ENCODE measurements at regions not wholly inside any gene's neighbourhood (a gene's known extent, or its start where the extent isn't known, plus 50 kb on each side); places are given as distances from the start of the nearest gene placed in this dataset.

GRCh38 chr5:103617090-103617489 lies 54.5 kb upstream of the NUDT12 start:
- no peak overlapping the region for H3K14ac ChIP-seq (ENCODE audit: insufficient read depth, low read length)
- no peak overlapping the region for H3K18ac ChIP-seq (ENCODE audit: insufficient read length, low read depth, low read length)
- no peak for TF ChIP-seq CTCF (conservative IDR thresholded peaks at IDR 0.05)
- no peak overlapping the region for H2BK12ac ChIP-seq (ENCODE audit: insufficient read length, low read depth, low read length)
- H3K23me2 ChIP-seq (ENCODE audit: insufficient read length, low read depth, low read length, poor library complexity, severe bottlenecking), result no peaks in the 10 kb centered on the region
- no peak overlapping the region for H3K9ac ChIP-seq (ENCODE audit: extremely low read depth, insufficient read length, low read length)
- H3K4me1 Mint-ChIP-seq, result peaks cover 14 to 15% of the 10 kb centered on the region in 2 experiments
- no peaks in the 10 kb centered on the region for H3K9me3 ChIP-seq (ENCODE audit: control insufficient read depth, low read depth, low read length)
- H3K27ac ChIP-seq (ENCODE audit: insufficient read length, low read depth, low read length), result no peak overlapping the region
- no peaks in the 10 kb centered on the region for H3K9me3 Mint-ChIP-seq
- no peak overlapping the region for H2BK5ac ChIP-seq (ENCODE audit: insufficient read length, low read length)
- no peak overlapping the region for H3K27ac Mint-ChIP-seq
- H4K20me1 ChIP-seq (ENCODE audit: control insufficient read depth, insufficient read depth, insufficient read length), result no peaks in the 10 kb centered on the region
- no peaks in the 10 kb centered on the region for H3K27me3 Mint-ChIP-seq (ENCODE audit: low read depth)
- no peaks in the 10 kb centered on the region; the same call in 1 of the 2 replicates for H3K4me1 ChIP-seq (ENCODE audit: insufficient read depth, low read length)
- DNase-seq, result no peak
- H2BK20ac ChIP-seq (ENCODE audit: low read depth, low read length, poor library complexity, severe bottlenecking), result no peak overlapping the region
- no peaks in the 10 kb centered on the region for H3K27me3 ChIP-seq (ENCODE audit: insufficient read depth, low read length)
- H4K91ac ChIP-seq (ENCODE audit: insufficient read length, low read depth, low read length), result no peak overlapping the region
- H3T11ph ChIP-seq (ENCODE audit: low read length), result no peak overlapping the region
- H3K36me3 Mint-ChIP-seq (ENCODE audit: insufficient read depth in 1 of 3, low read depth in 3 of 3), result no peaks in the 10 kb centered on the region
- H4K8ac ChIP-seq (replicated peaks; ENCODE audit: insufficient read length, low read depth, low read length), result no peak overlapping the region
- H3K79me1 ChIP-seq (ENCODE audit: insufficient read depth, low read depth, low read length, poor library complexity, severe bottlenecking), result no peaks in the 10 kb centered on the region
- H3K4me3 Mint-ChIP-seq, result no peak overlapping the region
- H3K4ac ChIP-seq (ENCODE audit: low read depth, low read length), result no peak overlapping the region
- no peak overlapping the region for H2AK5ac ChIP-seq (ENCODE audit: insufficient read length, low read length)
- no peak overlapping the region for H3K4me2 ChIP-seq (ENCODE audit: insufficient read depth, insufficient read length, low read length)
- no peaks in the 10 kb centered on the region for H3K79me2 ChIP-seq (ENCODE audit: insufficient read depth, low read length)
- no peak overlapping the region for H3K56ac ChIP-seq (ENCODE audit: insufficient read length, low read depth, low read length)
- H2AFZ ChIP-seq (ENCODE audit: low read length), result no peak overlapping the region
- no peak overlapping the region for H2BK15ac ChIP-seq (ENCODE audit: low read depth, low read length)
- H4K5ac ChIP-seq (ENCODE audit: insufficient read length, low read depth, low read length), result no peak overlapping the region
- no peak overlapping the region for H3K23ac ChIP-seq (ENCODE audit: insufficient read length, low read depth, low read length)
- no CpG with 5 or more reads among the region's 1 CpG for WGBS (ENCODE audit: extremely low coverage, insufficient read length, low lambda C conversion rate)
- no peak overlapping the region for H2BK120ac ChIP-seq (ENCODE audit: low read depth, low read length, poor library complexity, severe bottlenecking)
